Upper lobe of left lung (tissue), 6 donors: ENCODE measurements at regions not wholly inside any gene's neighbourhood (a gene's known extent, or its start where the extent isn't known, plus 50 kb on each side); places are given as distances from the start of the nearest gene placed in this dataset.

Experiments
- ATAC-seq, 2 donors: fragments of 200-7000 bp; cut with Tn5 transposase; one replicate each; pipeline ENCODE4 v1.9.1; 2022; ENCODE audit warnings: mild to moderate bottlenecking in 2 of 2, moderate library complexity in 2 of 2; ENCODE audit not compliant: low FRiP score in 2 of 2
- DNase-seq, 2 donors: peaks; one replicate each; pipeline ENCODE4 v3.0.0-alpha.2; 2019 to 2020
- H3K27ac ChIP-seq, 4 donors: fragments of 200-600 bp; sonication (generic); one replicate each; pipeline ENCODE4 v1.5.1; 2016 to 2019
- H3K27me3 ChIP-seq, 4 donors: fragments of 200-600 bp; sonication (generic); one replicate each; pipeline ENCODE4 v1.5.1; 2017 to 2019
- H3K36me3 ChIP-seq, 4 donors: fragments of 200-600 bp; sonication (generic); one replicate each; pipeline ENCODE4 v1.5.1; 2016 to 2019
- H3K4me1 ChIP-seq, 4 donors: fragments of 200-600 bp; sonication (generic); one replicate each; pipeline ENCODE4 v1.5.1; 2018 to 2019
- H3K4me3 ChIP-seq, 4 donors: fragments of 200-600 bp; sonication (generic); one replicate each; pipeline ENCODE4 v1.5.1; 2017 to 2019; ENCODE audit warnings: mild to moderate bottlenecking in 2 of 4, moderate library complexity in 1 of 4
- H3K9me3 ChIP-seq, 4 donors: fragments of 200-600 bp; sonication (generic); one replicate each; pipeline ENCODE4 v1.5.1; 2018 to 2019
- CTCF ChIP-seq, 6 experiments: fragments of 450-650 bp in 4 of 6; fragments of 200-600 bp in 2 of 6; sonication (generic) in 2 of 6; IDR thresholded peaks; one replicate each; pipeline ENCODE4 v1.5.1; 2016 to 2019; ENCODE audit warnings: antibody characterized with exemption in 6 of 6
- EP300 ChIP-seq, 4 donors: sonication (generic); formaldehyde crosslinking; IDR thresholded peaks; one replicate each; pipeline ENCODE4 v1.5.1; 2017; ENCODE audit warnings: antibody characterized with exemption in 4 of 4, control low read depth in 2 of 4
- POLR2A ChIP-seq, 4 donors: fragments of 450-650 bp; IDR thresholded peaks; one replicate each; pipeline ENCODE4 v1.5.1; 2016 to 2017; ENCODE audit warnings: antibody characterized with exemption in 4 of 4, mild to moderate bottlenecking in 2 of 4
- POLR2AphosphoS5 ChIP-seq, 2 donors: sonication (generic); formaldehyde crosslinking; IDR thresholded peaks; one replicate each; pipeline ENCODE4 v1.5.1; 2017; ENCODE audit warnings: antibody characterized with exemption in 2 of 2
- WGBS, 2 donors: methylation state at CpG; one replicate each; pipeline ENCODE4 v1.1.5; 2017 to 2018; 5-methylcytosine and 5-hydroxymethylcytosine counted together
- donor health status: DM: no; HTN: no; CAD: no; lungs with moderate emphysema.
- donor health status: DM: no; HTN: yes; CAD: no; lungs with severe emphysema.

DNA sequence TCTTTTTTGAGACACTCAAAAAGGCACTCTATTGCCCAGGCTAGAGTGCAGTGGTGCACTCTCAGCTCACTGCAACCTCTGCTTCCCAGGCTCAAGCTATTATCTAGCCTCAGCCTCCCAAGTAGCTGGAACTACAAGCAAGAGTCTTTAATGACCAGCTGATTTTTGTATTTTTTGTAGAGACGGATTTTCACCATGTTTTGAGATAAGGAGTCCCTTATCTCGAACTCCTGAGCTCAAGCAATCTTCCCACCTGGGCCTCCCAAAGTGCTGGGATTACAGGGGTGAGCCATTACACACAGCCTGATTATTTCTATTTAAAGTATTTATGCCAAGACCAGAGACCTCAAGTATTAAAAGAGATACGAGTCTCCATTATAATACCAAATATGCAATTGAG is 566.1 kb upstream of the CA10 start:
- DNase-seq (no peak), ATAC-seq (no peak)
- TF ChIP-seq POLR2A (IDR thresholded peaks at IDR 0.05) (no peak), EP300 (IDR thresholded peaks at IDR 0.05) (no peak), CTCF (IDR thresholded peaks at IDR 0.05) (no peak)
- WGBS, 2 donors, result 62 to 68% methylated on average over 3 of the region's 3 CpGs
- Histone ChIP-seq H3K36me3 (no peaks in the 10 kb centered on the region), H3K27me3 (no peaks in the 10 kb centered on the region), H3K27ac (no peak overlapping the region), H3K9me3 (no peaks in the 10 kb centered on the region), H3K4me1 (no peaks in the 10 kb centered on the region), H3K4me3 (no peak overlapping the region)

GRCh38 chr17:52721910-52722309 is 563.4 kb upstream of the CA10 start:
- 64 to 83% methylated on average over 1 of the region's 1 CpG for WGBS, 2 donors
- TF ChIP-seq POLR2AphosphoS5 (IDR thresholded peaks at IDR 0.05) (no peak), EP300 (IDR thresholded peaks at IDR 0.05) (no peak), POLR2A (IDR thresholded peaks at IDR 0.05) (no peak), CTCF (IDR thresholded peaks at IDR 0.05) (no peak)

GRCh38 chr17:52710363-52710901 is 551.9 kb upstream of the CA10 start:
- Histone ChIP-seq H3K36me3 (no peaks in the 10 kb centered on the region), H3K9me3 (peaks cover 0 to 7% (median 2%) of the 10 kb centered on the region in 4 donors), H3K27me3 (no peaks in the 10 kb centered on the region), H3K4me1 (no peaks in the 10 kb centered on the region), H3K4me3 (no peak overlapping the region), H3K27ac (no peak overlapping the region)
- WGBS, 2 donors, result 0% methylated on average over 1 of the region's 1 CpG
- no peak for TF ChIP-seq POLR2AphosphoS5 (IDR thresholded peaks at IDR 0.05)
- no peak for TF ChIP-seq CTCF (IDR thresholded peaks at IDR 0.05)
- no peak for TF ChIP-seq POLR2A (IDR thresholded peaks at IDR 0.05)
- no peak for TF ChIP-seq EP300 (IDR thresholded peaks at IDR 0.05)
- DNase-seq (no peak), ATAC-seq (peak in 1 of 2 donors; percentile 34)

More at GRCh38 chr17:52721910-52722309, 563.4 kb upstream of the CA10 start:
- no peak overlapping the region for H3K27ac ChIP-seq
- ATAC-seq (no peak), DNase-seq (no peak)
- no peaks in the 10 kb centered on the region for H3K27me3 ChIP-seq
- no peaks in the 10 kb centered on the region for H3K36me3 ChIP-seq
- no peaks in the 10 kb centered on the region for H3K9me3 ChIP-seq
- no peaks in the 10 kb centered on the region for H3K4me1 ChIP-seq
- no peak overlapping the region for H3K4me3 ChIP-seq

DNA sequence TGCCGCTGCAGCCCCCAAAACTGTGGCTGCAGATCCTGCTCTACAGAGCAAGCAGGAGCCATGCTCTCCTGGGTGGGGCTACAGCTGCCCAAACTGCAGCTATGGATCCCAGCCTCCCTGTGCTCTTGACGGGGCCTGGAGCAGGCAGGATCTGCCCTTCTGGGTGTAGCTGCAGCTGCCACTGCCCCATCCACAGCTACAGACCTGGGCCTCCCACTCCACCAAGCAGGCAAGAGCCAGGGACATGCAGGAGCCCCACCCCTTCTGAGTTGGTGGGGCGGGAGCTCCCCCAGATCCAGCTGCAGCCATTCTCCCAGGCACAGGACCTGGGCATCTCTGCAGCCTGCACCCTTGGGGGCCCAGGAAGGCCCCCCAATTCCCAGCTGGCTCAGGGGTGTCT is 551.2 kb upstream of the CA10 start:
- Histone ChIP-seq H3K4me1 (no peaks in the 10 kb centered on the region), H3K9me3 (peaks cover 0 to 7% (median 2%) of the 10 kb centered on the region in 4 donors), H3K36me3 (no peaks in the 10 kb centered on the region), H3K27ac (no peak overlapping the region), H3K4me3 (no peak overlapping the region), H3K27me3 (no peaks in the 10 kb centered on the region)
- TF ChIP-seq CTCF (IDR thresholded peaks at IDR 0.05), result no peak
- no peak for TF ChIP-seq EP300 (IDR thresholded peaks at IDR 0.05)
- TF ChIP-seq POLR2AphosphoS5 (IDR thresholded peaks at IDR 0.05), result no peak
- TF ChIP-seq POLR2A (IDR thresholded peaks at IDR 0.05), result no peak
- peak in 1 of 2 donors; percentile 45 for DNase-seq
- ATAC-seq, result peak in 1 of 2 donors; percentile 10
- whole genome bisulfite sequencing, 2 donors, result 80% methylated on average over 2 of the region's 3 CpGs; no CpG with 5 or more reads in 1 of the 2 donors

DNA sequence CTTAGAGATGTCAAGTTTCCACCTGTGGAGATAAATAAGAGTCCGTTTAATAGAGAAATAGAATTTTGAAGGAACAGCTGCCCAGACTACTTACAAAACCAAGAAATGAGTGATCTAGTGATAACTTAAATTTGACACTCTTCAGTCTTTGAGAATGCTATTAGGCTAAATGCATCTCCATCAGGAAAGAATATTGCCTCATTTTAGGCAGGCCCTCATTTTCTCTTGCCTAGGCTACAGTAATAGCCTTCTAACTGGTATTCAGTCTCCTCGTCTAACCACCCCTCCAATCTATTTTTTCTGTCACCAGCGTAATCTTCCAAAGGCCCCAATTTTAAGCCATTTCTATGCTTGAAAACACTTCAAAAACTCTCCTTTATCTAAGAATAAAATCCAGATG is 537.8 kb upstream of the CA10 start:
- WGBS, 2 donors, result 85 to 86% methylated on average over 3 of the region's 3 CpGs
- TF ChIP-seq EP300 (IDR thresholded peaks at IDR 0.05), result no peak
- TF ChIP-seq POLR2A (IDR thresholded peaks at IDR 0.05), result no peak
- TF ChIP-seq CTCF (IDR thresholded peaks at IDR 0.05), result no peak
- no peak for TF ChIP-seq POLR2AphosphoS5 (IDR thresholded peaks at IDR 0.05)
- H3K9me3 ChIP-seq, result no peaks in the 10 kb centered on the region

More for the DNA sequence above, 537.8 kb upstream of the CA10 start:
- no peaks in the 10 kb centered on the region for H3K36me3 ChIP-seq
- H3K27me3 ChIP-seq, result no peaks in the 10 kb centered on the region
- no peak overlapping the region for H3K27ac ChIP-seq
- H3K4me1 ChIP-seq, result no peaks in the 10 kb centered on the region
- ATAC-seq (no peak), DNase-seq (no peak)
- no peak overlapping the region for H3K4me3 ChIP-seq
